Parathyroid adenoma (tissue), 2 donors: ENCODE measurements at regions not wholly inside any gene's neighbourhood (a gene's known extent, or its start where the extent isn't known, plus 50 kb on each side); places are given as distances from the start of the nearest gene placed in this dataset.
"Not testable (repeated sequence)": the region's sequence is repeated elsewhere in the genome, so short reads cannot be mapped to it uniquely, and the experiment has no call there.

Experiments
- H2AFZ ChIP-seq: fragments of 300-600 bp; sonication (generic); one replicate; pipeline ENCODE4 v1.7.0; 2017; ENCODE audit warnings: antibody characterized with exemption, mild to moderate bottlenecking
- H3K27ac ChIP-seq: fragments of 300-600 bp; sonication (generic); one replicate; pipeline ENCODE4 v1.7.0; 2017
- H3K27me3 ChIP-seq: fragments of 300-600 bp; sonication (generic); one replicate; pipeline ENCODE4 v1.7.0; 2017; ENCODE audit warnings: low read length; ENCODE audit not compliant: control insufficient read depth, insufficient read depth
- H3K36me3 ChIP-seq: fragments of 300-600 bp; sonication (generic); one replicate; pipeline ENCODE4 v1.7.0; 2017; ENCODE audit warnings: low read length; ENCODE audit not compliant: control insufficient read depth, insufficient read depth
- H3K4me1 ChIP-seq: fragments of 300-600 bp; sonication (generic); one replicate; pipeline ENCODE4 v1.7.0; 2017; ENCODE audit warnings: control low read depth
- H3K4me2 ChIP-seq: fragments of 300-600 bp; sonication (generic); one replicate; pipeline ENCODE4 v1.7.0; 2017; ENCODE audit warnings: low read length
- H3K4me3 ChIP-seq: fragments of 300-600 bp; sonication (generic); one replicate; pipeline ENCODE4 v1.7.0; 2017; ENCODE audit warnings: low read depth, low read length
- H3K79me2 ChIP-seq: fragments of 300-600 bp; sonication (generic); one replicate; pipeline ENCODE4 v1.7.0; 2017; ENCODE audit warnings: control low read depth
- H3K9ac ChIP-seq: fragments of 300-600 bp; sonication (generic); one replicate; pipeline ENCODE4 v1.7.0; 2017; ENCODE audit warnings: mild to moderate bottlenecking
- H3K9me3 ChIP-seq: fragments of 300-600 bp; sonication (generic); one replicate; pipeline ENCODE4 v1.7.0; 2017; ENCODE audit warnings: low read length; ENCODE audit not compliant: control insufficient read depth
- CTCF ChIP-seq: fragments of 300-600 bp; sonication (generic); IDR thresholded peaks from one replicate; pipeline ENCODE4 v1.7.0; 2017; ENCODE audit warnings: antibody characterized with exemption, mild to moderate bottlenecking
- donor health status: primary hyperparathyroidism.

DNA sequence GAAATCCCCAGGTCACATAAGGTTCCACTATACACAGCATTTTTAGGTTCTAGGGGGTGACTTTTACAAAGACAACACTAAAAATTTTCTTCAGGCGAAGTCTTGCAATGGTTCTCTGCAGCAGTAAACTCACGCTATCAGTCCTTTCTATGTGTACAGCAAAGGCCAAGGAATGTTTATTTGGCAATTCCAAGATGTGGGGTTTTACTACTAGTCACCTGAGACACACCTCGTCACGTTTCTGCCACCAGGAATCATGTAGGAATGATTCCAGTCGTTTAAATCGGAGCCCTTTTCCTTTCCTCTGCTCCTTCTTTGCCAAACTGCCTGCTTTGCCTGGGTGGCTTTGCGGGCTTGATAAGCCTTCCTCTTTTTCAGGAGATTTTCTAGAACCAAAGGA lies 75.9 kb upstream of the ENPEP start:
- no peaks in the 10 kb centered on the region for H3K79me2 ChIP-seq
- H3K36me3 ChIP-seq, result no peaks in the 10 kb centered on the region
- no peak overlapping the region for H3K9ac ChIP-seq
- no peak overlapping the region for H3K4me2 ChIP-seq
- H3K4me3 ChIP-seq, result no peak overlapping the region
- no peaks in the 10 kb centered on the region for H3K9me3 ChIP-seq
- TF ChIP-seq CTCF, result no peak
- no peak overlapping the region for H3K27ac ChIP-seq
- H3K4me1 ChIP-seq, result no peaks in the 10 kb centered on the region
- no peak overlapping the region for H2AFZ ChIP-seq
- H3K27me3 ChIP-seq, result no peaks in the 10 kb centered on the region

DNA sequence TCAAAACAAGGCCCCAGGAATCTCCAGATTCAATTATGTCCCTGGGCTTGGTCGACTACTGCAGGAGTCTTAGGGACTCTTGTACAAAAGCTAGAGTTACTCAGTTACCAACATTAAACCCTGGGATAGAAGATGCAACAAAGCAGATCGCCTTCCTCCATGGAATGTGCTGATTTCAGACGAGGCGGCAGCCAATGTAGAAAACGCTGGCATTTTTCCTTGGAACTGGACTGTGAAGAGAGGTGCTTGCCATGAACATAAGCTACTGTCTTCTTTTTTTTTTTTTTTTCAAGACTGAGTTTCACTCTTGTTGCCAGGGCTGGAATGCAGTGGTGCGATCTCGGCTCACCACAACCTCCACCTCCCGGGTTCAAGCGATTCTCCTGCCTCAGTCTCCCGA lies 76.9 kb upstream of the ENPEP start:
- H3K36me3 ChIP-seq, H3K9me3 ChIP-seq, H2AFZ ChIP-seq, H3K4me2 ChIP-seq, H3K27me3 ChIP-seq, H3K79me2 ChIP-seq, H3K4me1 ChIP-seq, H3K9ac ChIP-seq: not testable (repeated sequence)
- Histone ChIP-seq H3K4me3 (peak overlapping the region; percentile 17), H3K27ac (peak overlapping the region; percentile 51)

DNA sequence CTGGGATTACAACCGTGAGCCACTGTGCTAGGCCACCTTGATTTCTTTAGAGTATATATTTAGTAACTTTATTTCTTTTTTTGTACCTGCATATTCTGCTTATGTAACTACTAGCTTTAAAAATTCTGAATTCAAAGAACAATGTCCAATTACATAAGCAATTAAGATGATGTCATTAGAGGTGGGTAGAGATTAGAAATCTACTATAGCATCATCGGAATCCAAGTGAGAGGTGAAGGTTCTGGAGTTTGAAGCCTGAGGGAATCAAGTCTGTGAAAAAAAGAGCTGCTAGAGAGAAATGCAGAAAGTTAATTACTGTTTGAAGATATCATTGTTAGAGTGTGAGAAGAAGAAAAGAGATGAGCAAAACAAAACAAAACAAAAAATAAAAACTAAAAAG lies 79.0 kb upstream of the ENPEP start:
- H3K27me3 ChIP-seq, result no peaks in the 10 kb centered on the region
- no peak overlapping the region for H3K27ac ChIP-seq
- H3K4me1 ChIP-seq, result peaks cover 4% of the 10 kb centered on the region
- no peaks in the 10 kb centered on the region for H3K36me3 ChIP-seq
- no peak overlapping the region for H2AFZ ChIP-seq
- no peaks in the 10 kb centered on the region for H3K9me3 ChIP-seq
- no peak overlapping the region for H3K9ac ChIP-seq
- H3K79me2 ChIP-seq, result no peaks in the 10 kb centered on the region
- no peak overlapping the region for H3K4me3 ChIP-seq
- H3K4me2 ChIP-seq, result no peak overlapping the region
- TF ChIP-seq CTCF, result no peak

GRCh38 chr4:110395421-110395820 lies 80.5 kb upstream of the ENPEP start:
- Histone ChIP-seq H3K4me3 (no peak overlapping the region), H3K79me2 (no peaks in the 10 kb centered on the region), H3K27ac (no peak overlapping the region), H3K4me1 (peaks cover 4% of the 10 kb centered on the region), H3K27me3 (no peaks in the 10 kb centered on the region), H2AFZ (no peak overlapping the region), H3K36me3 (no peaks in the 10 kb centered on the region), H3K9me3 (no peaks in the 10 kb centered on the region), H3K4me2 (no peak overlapping the region), H3K9ac (no peak overlapping the region)
- TF ChIP-seq CTCF, result no peak

DNA sequence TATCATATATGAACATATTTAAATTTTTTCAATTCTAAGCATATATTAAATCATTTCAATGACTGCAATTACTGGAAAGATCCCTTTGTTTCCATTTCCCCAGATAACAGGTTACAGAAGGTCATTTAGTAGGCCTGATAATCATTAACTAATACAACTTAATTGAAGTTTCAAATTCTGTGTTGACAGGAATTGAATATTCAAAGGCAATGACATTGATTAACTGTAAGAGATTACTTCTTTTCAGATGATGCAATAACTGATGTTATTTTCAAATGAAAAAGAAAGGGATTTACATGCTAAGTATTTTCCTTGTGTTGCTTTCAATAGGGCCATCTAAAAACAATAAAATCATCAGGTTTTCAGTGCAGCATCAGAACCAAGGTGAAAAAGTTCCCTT lies 81.1 kb upstream of the ENPEP start:
- H3K9me3 ChIP-seq, result no peaks in the 10 kb centered on the region
- H3K27me3 ChIP-seq, result no peaks in the 10 kb centered on the region
- no peak overlapping the region for H2AFZ ChIP-seq
- H3K4me3 ChIP-seq, result no peak overlapping the region
- no peaks in the 10 kb centered on the region for H3K36me3 ChIP-seq
- no peak for TF ChIP-seq CTCF
- no peak overlapping the region for H3K9ac ChIP-seq
- H3K79me2 ChIP-seq, result no peaks in the 10 kb centered on the region
- no peak overlapping the region for H3K27ac ChIP-seq
- H3K4me1 ChIP-seq, result peaks cover 4% of the 10 kb centered on the region
- no peak overlapping the region for H3K4me2 ChIP-seq
